GM13977 (cell line): ENCODE measurements at regions not wholly inside any gene's neighbourhood (a gene's known extent, or its start where the extent isn't known, plus 50 kb on each side); places are given as distances from the start of the nearest gene placed in this dataset.
"Not testable (repeated sequence)": the region's sequence is repeated elsewhere in the genome, so short reads cannot be mapped to it uniquely, and the experiment has no call there.

Experiments used
- DNase-seq: peaks from one replicate; pipeline ENCODE4 v3.0.0; 2012; ENCODE audit warnings: low spot score
- in situ Hi-C: fragments of 300-500 bp; cut with MboI; formaldehyde crosslinking; loops from one replicate; pipeline ENCODE4 v1.12.0; 2022; ENCODE audit warnings: low sequenced_read_pairs, low pct_unique_long_range_greater_than_20kb, mixed read lengths, inconsistent platforms; ENCODE audit not compliant: unreplicated experiment
- TF ChIP-seq, protein P1 (sequence below): IDR thresholded peaks from 2 replicates; pipeline ENCODE4 v1.5.1; 2012; ENCODE audit warnings: mild to moderate bottlenecking, control low read depth; ENCODE audit not compliant: insufficient read depth; ENCODE audit errors: extremely low read depth, missing control alignments

DNA sequence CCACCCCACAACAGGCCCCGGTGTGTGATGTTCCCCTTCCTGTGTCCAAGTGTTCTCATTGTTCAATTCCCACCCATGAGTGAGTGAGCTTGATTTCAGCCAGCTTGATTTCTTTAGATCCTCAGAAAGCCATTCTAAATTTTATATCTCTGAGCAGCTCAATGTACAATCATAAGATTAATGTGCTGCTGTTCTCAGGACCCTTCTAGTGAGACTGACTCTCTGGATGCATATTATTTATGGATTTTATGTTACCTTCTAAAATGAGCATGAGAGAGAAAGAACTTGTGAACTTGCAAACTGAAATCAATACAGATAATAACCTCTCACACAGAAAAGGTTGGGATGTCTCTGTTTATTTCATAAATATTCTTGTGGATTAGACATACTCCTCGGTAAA, 1133.5 kb upstream of the TMPRSS15 start:
- in situ Hi-C loops = no loop called here
- TF ChIP-seq, protein P1, sequence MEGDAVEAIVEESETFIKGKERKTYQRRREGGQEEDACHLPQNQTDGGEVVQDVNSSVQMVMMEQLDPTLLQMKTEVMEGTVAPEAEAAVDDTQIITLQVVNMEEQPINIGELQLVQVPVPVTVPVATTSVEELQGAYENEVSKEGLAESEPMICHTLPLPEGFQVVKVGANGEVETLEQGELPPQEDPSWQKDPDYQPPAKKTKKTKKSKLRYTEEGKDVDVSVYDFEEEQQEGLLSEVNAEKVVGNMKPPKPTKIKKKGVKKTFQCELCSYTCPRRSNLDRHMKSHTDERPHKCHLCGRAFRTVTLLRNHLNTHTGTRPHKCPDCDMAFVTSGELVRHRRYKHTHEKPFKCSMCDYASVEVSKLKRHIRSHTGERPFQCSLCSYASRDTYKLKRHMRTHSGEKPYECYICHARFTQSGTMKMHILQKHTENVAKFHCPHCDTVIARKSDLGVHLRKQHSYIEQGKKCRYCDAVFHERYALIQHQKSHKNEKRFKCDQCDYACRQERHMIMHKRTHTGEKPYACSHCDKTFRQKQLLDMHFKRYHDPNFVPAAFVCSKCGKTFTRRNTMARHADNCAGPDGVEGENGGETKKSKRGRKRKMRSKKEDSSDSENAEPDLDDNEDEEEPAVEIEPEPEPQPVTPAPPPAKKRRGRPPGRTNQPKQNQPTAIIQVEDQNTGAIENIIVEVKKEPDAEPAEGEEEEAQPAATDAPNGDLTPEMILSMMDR = no peak
- no peak for DNase-seq

DNA sequence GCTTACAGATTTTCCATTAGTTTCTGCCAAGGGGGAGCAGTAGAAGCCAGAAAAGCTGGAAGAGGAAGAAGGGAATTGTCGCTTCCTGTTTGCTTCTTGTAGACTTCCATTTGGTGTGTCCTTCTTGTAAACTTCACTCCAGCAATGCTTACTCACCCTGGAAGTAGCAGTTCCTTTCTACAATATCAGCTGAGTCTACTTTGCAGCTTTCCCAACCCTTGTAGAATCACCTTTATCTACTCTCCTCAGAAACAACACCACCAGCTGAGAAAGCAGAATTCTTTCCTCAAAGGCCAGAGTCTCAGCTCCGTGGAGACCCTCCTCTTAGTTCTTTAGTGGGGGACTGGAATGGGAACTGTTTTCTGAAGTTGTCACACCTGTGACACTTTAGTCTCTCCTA, 1136.7 kb upstream of the TMPRSS15 start:
- TF ChIP-seq, protein P1 = no peak
- DNase-seq = no peak
- in situ Hi-C loops = no loop called here

DNA sequence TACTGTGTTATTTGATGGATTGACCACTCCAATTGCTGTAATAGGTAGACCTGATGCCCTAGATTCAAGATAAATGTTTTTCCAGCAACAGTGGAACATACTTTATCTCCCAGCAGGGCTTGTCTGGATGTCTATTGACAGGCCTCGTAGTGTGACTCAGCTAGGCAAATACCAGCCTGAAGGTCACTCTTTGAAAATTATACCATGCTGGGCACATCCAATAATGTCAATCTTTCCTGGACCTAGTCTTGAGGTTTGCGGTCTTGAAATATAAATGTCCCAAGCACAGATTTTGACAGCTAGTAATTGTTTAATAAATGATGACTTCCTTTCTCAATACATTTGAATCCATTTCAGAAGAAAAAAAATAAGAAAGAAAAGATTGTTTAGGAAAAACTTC, 1138.0 kb upstream of the TMPRSS15 start:
- in situ Hi-C loops = no loop called here
- DNase-seq = no peak
- TF ChIP-seq, protein P1 = no peak

DNA sequence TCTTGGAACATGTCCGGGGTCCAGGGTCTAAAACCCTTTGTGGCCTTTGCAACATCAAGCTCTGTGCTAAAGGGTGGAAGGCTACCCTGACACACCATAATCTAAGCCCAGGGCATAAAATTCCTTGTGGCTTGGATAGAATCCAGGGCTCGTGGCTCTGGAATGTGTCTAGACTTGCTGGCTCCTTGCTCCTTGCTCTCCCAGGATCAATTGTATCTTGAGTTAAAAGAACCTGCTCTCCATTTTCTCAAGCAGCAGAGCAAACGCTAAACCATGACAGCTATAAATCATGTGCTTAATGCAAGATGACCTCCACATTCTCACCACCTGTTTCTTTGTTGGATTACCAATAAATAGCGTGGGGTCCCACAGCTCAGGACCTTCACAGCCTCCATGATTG, 1140.9 kb upstream of the TMPRSS15 start:
- DNase-seq, in situ Hi-C loops: not testable (repeated sequence)

DNA sequence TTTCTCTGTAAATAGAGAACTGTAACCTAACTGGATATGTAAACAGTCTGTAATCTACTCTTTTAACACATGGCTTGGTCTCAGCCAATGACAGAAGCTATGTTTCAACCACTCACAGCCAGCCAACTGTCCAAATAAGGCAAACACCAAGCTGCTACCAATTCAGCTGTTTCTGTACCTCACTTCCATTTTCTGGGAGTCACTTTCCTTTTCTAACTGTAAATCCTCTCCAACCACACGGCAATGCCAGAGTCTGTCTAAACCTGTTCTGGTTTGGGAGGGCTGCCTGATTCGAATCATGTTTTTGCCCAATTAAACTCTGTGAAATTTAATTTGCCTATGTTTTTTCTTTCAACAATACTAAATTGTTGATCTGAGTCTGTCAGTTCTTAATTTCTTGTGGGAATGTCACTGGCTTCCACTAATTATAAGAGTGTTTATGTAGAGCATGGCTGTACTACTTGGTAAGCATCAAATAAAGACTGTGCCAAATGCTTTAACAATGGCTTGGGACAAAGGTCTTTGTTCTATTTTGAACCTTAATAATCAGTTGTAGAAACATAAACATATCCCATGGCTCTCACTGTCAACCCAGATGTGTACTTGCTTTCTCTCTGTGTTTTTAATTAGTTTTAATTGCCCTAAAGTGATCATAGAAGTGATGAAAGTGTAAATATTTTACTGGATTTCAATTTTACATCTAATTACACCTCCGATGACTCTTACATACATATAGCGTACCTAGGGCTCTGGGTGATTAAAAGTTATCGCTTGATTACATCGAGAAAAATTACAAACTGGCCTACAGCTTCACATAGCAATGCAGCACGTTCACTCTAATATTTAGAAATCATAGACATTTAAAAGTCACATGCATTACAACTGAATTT, 1144.6 kb upstream of the TMPRSS15 start:
- TF ChIP-seq, protein P1 = no peak
- in situ Hi-C loops = no loop called here
- no peak for DNase-seq

DNA sequence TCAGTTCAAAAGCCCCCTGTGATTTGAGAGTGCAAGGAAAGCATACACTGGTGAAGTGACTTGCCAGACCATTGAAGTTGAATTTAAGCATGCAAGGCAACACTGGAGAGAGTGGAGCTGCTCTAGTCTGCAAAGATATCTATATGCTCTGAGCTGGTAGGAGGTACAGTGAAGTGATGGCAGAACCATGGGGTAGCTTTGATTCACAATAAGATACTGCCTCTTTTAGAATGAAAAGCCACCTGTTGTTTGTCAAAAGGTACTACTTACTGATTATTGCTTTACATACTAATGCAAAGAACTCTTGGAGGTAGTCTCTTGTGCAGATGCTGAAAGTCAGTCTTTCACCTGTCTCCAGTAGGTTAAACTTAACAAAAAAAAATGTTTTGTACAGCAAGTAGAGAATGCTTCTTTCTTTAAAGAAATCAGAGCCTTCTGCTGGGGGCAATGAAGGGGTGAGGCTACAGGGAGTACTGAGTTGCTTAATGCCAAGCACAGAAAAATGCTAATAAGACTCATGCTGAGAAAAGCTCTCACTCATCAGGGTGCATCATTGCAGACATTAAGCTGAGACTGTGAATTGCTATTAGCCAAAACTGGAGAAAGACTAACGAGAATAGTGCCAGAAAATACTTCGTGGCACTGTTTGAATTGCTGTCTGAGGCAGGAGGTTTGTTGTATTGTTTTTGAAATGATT, 1150.5 kb upstream of the TMPRSS15 start:
- no peak for DNase-seq
- TF ChIP-seq, protein P1 = no peak
- in situ Hi-C loops = no loop called here

DNA sequence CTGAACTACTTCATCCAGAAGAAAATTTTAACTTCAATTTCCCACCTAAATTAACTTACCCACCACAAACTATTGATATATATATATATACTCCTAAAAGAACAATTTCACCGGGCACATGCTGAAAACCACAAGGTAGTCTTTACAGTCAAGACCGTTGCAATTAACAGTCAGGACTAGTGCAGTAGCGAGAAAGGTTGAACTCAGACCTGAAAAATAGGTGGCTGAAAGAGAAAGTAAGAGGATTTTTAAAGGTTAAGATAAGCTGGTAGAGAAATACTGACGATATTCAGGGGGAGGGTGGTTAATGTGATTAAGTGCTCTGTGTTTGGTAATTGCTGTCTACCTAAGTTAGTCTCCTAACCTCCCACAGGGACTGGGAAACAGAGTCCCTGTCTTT, 1153.5 kb upstream of the TMPRSS15 start:
- TF ChIP-seq, protein P1 = no peak
- no peak for DNase-seq
- in situ Hi-C loops = no loop called here
